Activated CD8-positive, alpha-beta memory T cell treated with anti-CD3 and anti-CD28 coated beads, Interleukin-2, amount 50 U/mL, for 4 hours (primary cell): ENCODE measurements at regions not wholly inside any gene's neighbourhood (a gene's known extent, or its start where the extent isn't known, plus 50 kb on each side); places are given as distances from the start of the nearest gene placed in this dataset.

ENCODE experiments used
- DNase-seq: peaks from one replicate; pipeline ENCODE4 v3.0.0-alpha.2; 2020

- DNase-seq, result no peak
These were observed 53.0 kb upstream of the DTNBP1 start for GRCh38 chr6:15715851-15716250.

GRCh38 chr6:15715060-15715459 lies 52.2 kb upstream of the DTNBP1 start:
- no peak for DNase-seq

- no peak for DNase-seq
These were observed 51.8 kb upstream of the DTNBP1 start for GRCh38 chr6:15714658-15715057.

- DNase-seq, result no peak
These were observed 50.5 kb upstream of the DTNBP1 start for GRCh38 chr6:15713325-15713724.

GRCh38 chr6:15712797-15713196 lies 50.0 kb upstream of the DTNBP1 start:
- DNase-seq, result no peak
